Right lobe of liver (tissue), 4 donors: ENCODE measurements at regions not wholly inside any gene's neighbourhood (a gene's known extent, or its start where the extent isn't known, plus 50 kb on each side); places are given as distances from the start of the nearest gene placed in this dataset.
A peak's percentile ranks its signal among the peaks of the same experiment; 100 is the strongest.

ENCODE experiments used
- CTCF ChIP-seq, 4 donors: fragments of 200-600 bp in 3 of 4; fragments of 450-650 bp in 1 of 4; IDR thresholded peaks; one replicate each; pipeline versions ENCODE4 v1.5.1 to v1.8.0; 2016 to 2022; ENCODE audit warnings: antibody characterized with exemption in 4 of 4, mild to moderate bottlenecking in 2 of 4
- POLR2A ChIP-seq: fragments of 450-650 bp; IDR thresholded peaks from one replicate; pipeline ENCODE4 v1.6.1; 2017; ENCODE audit warnings: antibody characterized with exemption, mild to moderate bottlenecking
- donor health status: DM: no; HTN: no; CAD: no.
- donor health status: DM: no; HTN: no; CAD: no.
- donor health status: DM: no; HTN: yes; CAD: no.

- TF ChIP-seq CTCF (IDR thresholded peaks at IDR 0.05) (peak; percentile 60 to 73 (median 72)), POLR2A (no peak)
These were observed 676.5 kb downstream of the DMRTA1 start for GRCh38 chr9:23123048-23123632.
